ENCODE measurements at regions not wholly inside any gene's neighbourhood (a gene's known extent, or its start where the extent isn't known, plus 50 kb on each side); places are given as distances from the start of the nearest gene placed in this dataset.
A peak's percentile ranks its signal among the peaks of the same experiment; 100 is the strongest.

GRCh38 chr4:133347409-133347808, 198.3 kb downstream of the PCDH10 start:
- in situ Hi-C loops (cut with MboI; ENCODE audit: low pct_unique_long_range_greater_than_20kb, low sequenced_read_pairs, unreplicated experiment) = no loop called here
- no peak for DNase-seq (ENCODE audit: low spot score)
- no peak for TF ChIP-seq CTCF (IDR thresholded peaks at IDR 0.05; ENCODE audit: extremely low read depth, insufficient read depth, missing control alignments)

GRCh38 chr4:133324491-133324890, 175.4 kb downstream of the PCDH10 start:
- DNase-seq (ENCODE audit: low spot score) = no peak
- TF ChIP-seq CTCF (IDR thresholded peaks at IDR 0.05; ENCODE audit: extremely low read depth, insufficient read depth, missing control alignments) = no peak
- in situ Hi-C loops (cut with MboI; ENCODE audit: low pct_unique_long_range_greater_than_20kb, low sequenced_read_pairs, unreplicated experiment) = no loop called here

GRCh38 chr4:133323670-133324069, 174.6 kb downstream of the PCDH10 start:
- in situ Hi-C loops (cut with MboI; ENCODE audit: low pct_unique_long_range_greater_than_20kb, low sequenced_read_pairs, unreplicated experiment) = no loop called here
- TF ChIP-seq CTCF (IDR thresholded peaks at IDR 0.05; ENCODE audit: extremely low read depth, insufficient read depth, missing control alignments) = no peak
- no peak for DNase-seq (ENCODE audit: low spot score)

- peak; percentile 25 for DNase-seq (ENCODE audit: low spot score)
- in situ Hi-C loops (cut with MboI; ENCODE audit: low pct_unique_long_range_greater_than_20kb, low sequenced_read_pairs, unreplicated experiment) = no loop called here
Measured at GRCh38 chr4:133320576-133321170, 171.6 kb downstream of the PCDH10 start.

GRCh38 chr4:133316909-133317308, 167.8 kb downstream of the PCDH10 start:
- no peak for TF ChIP-seq CTCF (IDR thresholded peaks at IDR 0.05; ENCODE audit: extremely low read depth, insufficient read depth, missing control alignments)
- in situ Hi-C loops (cut with MboI; ENCODE audit: low pct_unique_long_range_greater_than_20kb, low sequenced_read_pairs, unreplicated experiment) = no loop called here
- DNase-seq (ENCODE audit: low spot score) = no peak

More at GRCh38 chr4:133320576-133321170, 171.6 kb downstream of the PCDH10 start:
- TF ChIP-seq CTCF (IDR thresholded peaks at IDR 0.05; ENCODE audit: extremely low read depth, insufficient read depth, missing control alignments) = peak; percentile 66

GRCh38 chr4:133314991-133315390, 165.9 kb downstream of the PCDH10 start:
- in situ Hi-C loops (cut with MboI; ENCODE audit: low pct_unique_long_range_greater_than_20kb, low sequenced_read_pairs, unreplicated experiment) = no loop called here
- DNase-seq (ENCODE audit: low spot score) = no peak
- TF ChIP-seq CTCF (IDR thresholded peaks at IDR 0.05; ENCODE audit: extremely low read depth, insufficient read depth, missing control alignments) = no peak

All from GM13977 (cell line).